ENCODE measurements at regions not wholly inside any gene's neighbourhood (a gene's known extent, or its start where the extent isn't known, plus 50 kb on each side); places are given as distances from the start of the nearest gene placed in this dataset.

DNA sequence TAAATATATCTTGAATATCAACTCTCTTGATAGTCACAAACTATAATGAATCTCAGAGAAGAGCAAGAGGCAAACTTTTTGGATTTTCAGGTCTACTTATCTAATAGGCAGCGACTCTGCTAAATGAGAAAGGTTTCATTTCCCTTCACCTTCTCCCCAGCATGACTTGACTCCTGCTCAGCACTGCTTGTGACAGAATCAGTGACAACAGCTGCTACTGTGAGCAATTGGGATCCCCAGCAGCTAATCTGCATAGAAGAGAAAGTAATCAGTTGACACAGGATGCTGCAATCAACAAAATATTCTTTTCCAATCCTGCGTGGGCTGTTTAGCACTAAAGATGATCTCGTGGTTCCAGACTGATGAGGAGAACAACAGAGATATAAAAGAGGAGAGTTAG, 205.5 kb downstream of the MMUT start:
- intact Hi-C loops (cut with DNase I) = no loop called here
- Histone ChIP-seq H3K36me3 (no peaks in the 10 kb centered on the region), H3K4me3 (replicated peaks in 1 of 3) (no peak overlapping the region), H3K4me1 (no peaks in the 10 kb centered on the region), H3K9me3 (no peaks in the 10 kb centered on the region), H3K27me3 (no peaks in the 10 kb centered on the region), H3K27ac (no peak overlapping the region)
- 36 to 51% methylated on average over 3 of the region's 3 CpGs for WGBS, 2 donors
- no peak for DNase-seq
- TF ChIP-seq, protein P1, sequence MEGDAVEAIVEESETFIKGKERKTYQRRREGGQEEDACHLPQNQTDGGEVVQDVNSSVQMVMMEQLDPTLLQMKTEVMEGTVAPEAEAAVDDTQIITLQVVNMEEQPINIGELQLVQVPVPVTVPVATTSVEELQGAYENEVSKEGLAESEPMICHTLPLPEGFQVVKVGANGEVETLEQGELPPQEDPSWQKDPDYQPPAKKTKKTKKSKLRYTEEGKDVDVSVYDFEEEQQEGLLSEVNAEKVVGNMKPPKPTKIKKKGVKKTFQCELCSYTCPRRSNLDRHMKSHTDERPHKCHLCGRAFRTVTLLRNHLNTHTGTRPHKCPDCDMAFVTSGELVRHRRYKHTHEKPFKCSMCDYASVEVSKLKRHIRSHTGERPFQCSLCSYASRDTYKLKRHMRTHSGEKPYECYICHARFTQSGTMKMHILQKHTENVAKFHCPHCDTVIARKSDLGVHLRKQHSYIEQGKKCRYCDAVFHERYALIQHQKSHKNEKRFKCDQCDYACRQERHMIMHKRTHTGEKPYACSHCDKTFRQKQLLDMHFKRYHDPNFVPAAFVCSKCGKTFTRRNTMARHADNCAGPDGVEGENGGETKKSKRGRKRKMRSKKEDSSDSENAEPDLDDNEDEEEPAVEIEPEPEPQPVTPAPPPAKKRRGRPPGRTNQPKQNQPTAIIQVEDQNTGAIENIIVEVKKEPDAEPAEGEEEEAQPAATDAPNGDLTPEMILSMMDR (IDR thresholded peaks at IDR 0.05) = no peak
- TF ChIP-seq POLR2A (IDR thresholded peaks at IDR 0.05) = no peak

- no peaks in the 10 kb centered on the region for H3K36me3 ChIP-seq
- TF ChIP-seq POLR2A (IDR thresholded peaks at IDR 0.05) = no peak
- TF ChIP-seq, protein P1 (IDR thresholded peaks at IDR 0.05) = no peak
- no peaks in the 10 kb centered on the region for H3K9me3 ChIP-seq
- H3K4me3 ChIP-seq (replicated peaks in 1 of 3) = no peak overlapping the region
- H3K27me3 ChIP-seq = no peaks in the 10 kb centered on the region
- no peaks in the 10 kb centered on the region for H3K4me1 ChIP-seq
- intact Hi-C loops (cut with DNase I) = no loop called here
- no peak overlapping the region for H3K27ac ChIP-seq
- DNase-seq = no peak
- WGBS, 2 donors = 84 to 91% methylated on average over 3 of the region's 3 CpGs
Measured at GRCh38 chr6:49255335-49255734, 207.7 kb downstream of the MMUT start.

GRCh38 chr6:49252901-49253300, 210.2 kb downstream of the MMUT start:
- H3K9me3 ChIP-seq = no peaks in the 10 kb centered on the region
- TF ChIP-seq, protein P1 (IDR thresholded peaks at IDR 0.05) = no peak
- no peak for TF ChIP-seq POLR2A (IDR thresholded peaks at IDR 0.05)
- DNase-seq = no peak

DNA sequence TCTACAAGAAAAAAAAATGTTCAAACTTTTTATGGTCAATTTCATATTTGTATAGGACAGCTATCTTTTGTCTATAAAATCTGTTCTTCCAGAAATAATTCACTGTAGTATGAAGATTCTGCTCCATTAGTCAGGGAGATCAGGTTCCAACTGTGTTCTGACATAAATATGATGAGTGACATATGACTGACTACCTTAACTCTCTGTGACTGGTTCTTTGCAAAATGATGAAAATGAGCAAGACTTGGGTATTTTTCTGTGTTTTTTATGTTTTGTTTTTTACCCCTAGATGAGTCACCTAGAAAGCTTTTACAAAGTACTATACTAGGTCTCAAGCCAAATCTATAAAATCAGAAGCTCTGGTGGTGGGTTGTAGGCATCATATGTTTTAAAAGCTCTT, 229.6 kb downstream of the MMUT start:
- intact Hi-C loops (cut with DNase I) = no loop called here
- H3K9me3 ChIP-seq = no peaks in the 10 kb centered on the region
- no peaks in the 10 kb centered on the region for H3K36me3 ChIP-seq
- H3K4me3 ChIP-seq (replicated peaks in 1 of 3) = no peak overlapping the region
- TF ChIP-seq, protein P1 (IDR thresholded peaks at IDR 0.05) = no peak
- TF ChIP-seq POLR2A (IDR thresholded peaks at IDR 0.05) = no peak
- H3K4me1 ChIP-seq = no peaks in the 10 kb centered on the region
- no peak for DNase-seq
- no peaks in the 10 kb centered on the region for H3K27me3 ChIP-seq
- H3K27ac ChIP-seq = no peak overlapping the region

More at GRCh38 chr6:49252901-49253300, 210.2 kb downstream of the MMUT start:
- 46 to 66% methylated on average over 1 of the region's 1 CpG for WGBS, 2 donors
- intact Hi-C loops (cut with DNase I) = no loop called here
- H3K27me3 ChIP-seq = no peaks in the 10 kb centered on the region
- H3K36me3 ChIP-seq = no peaks in the 10 kb centered on the region
- no peaks in the 10 kb centered on the region for H3K4me1 ChIP-seq
- no peak overlapping the region for H3K27ac ChIP-seq
- no peak overlapping the region for H3K4me3 ChIP-seq (replicated peaks in 1 of 3)

- Histone ChIP-seq H3K4me1 (no peaks in the 10 kb centered on the region), H3K9me3 (no peaks in the 10 kb centered on the region), H3K27ac (no peak overlapping the region), H3K36me3 (no peaks in the 10 kb centered on the region), H3K27me3 (no peaks in the 10 kb centered on the region), H3K4me3 (replicated peaks in 1 of 3) (no peak overlapping the region)
- intact Hi-C loops (cut with DNase I) = no loop called here
- no peak for DNase-seq
- 79 to 91% methylated on average over 1 of the region's 1 CpG for WGBS, 2 donors
- no peak for TF ChIP-seq POLR2A (IDR thresholded peaks at IDR 0.05)
- TF ChIP-seq, protein P1 (IDR thresholded peaks at IDR 0.05) = no peak
Measured at GRCh38 chr6:49225471-49225870, 237.6 kb downstream of the MMUT start.
